ENCODE measurements at regions not wholly inside any gene's neighbourhood (a gene's known extent, or its start where the extent isn't known, plus 50 kb on each side); places are given as distances from the start of the nearest gene placed in this dataset.
"Not testable (repeated sequence)": the region's sequence is repeated elsewhere in the genome, so short reads cannot be mapped to it uniquely, and the experiment has no call there.

GRCh38 chr18:57890266-57890665 lies 87.2 kb upstream of the ATP8B1 start:
- peaks cover 4% of the 10 kb centered on the region for H3K36me3 Mint-ChIP-seq
- peaks cover 3% of the 10 kb centered on the region for H3K4me1 Mint-ChIP-seq
- peaks cover 4% of the 10 kb centered on the region for H3K27me3 Mint-ChIP-seq
- DNase-seq: no peak
- H3K9me3 Mint-ChIP-seq: peaks cover 8% of the 10 kb centered on the region
- no peak overlapping the region for H3K27ac Mint-ChIP-seq
- H3K4me3 Mint-ChIP-seq: no peak overlapping the region

GRCh38 chr18:57889841-57890240 lies 86.7 kb upstream of the ATP8B1 start:
- peaks cover 3% of the 10 kb centered on the region for H3K4me1 Mint-ChIP-seq
- H3K27ac Mint-ChIP-seq: no peak overlapping the region
- peaks cover 4% of the 10 kb centered on the region for H3K36me3 Mint-ChIP-seq

GRCh38 chr18:57887543-57888383 lies 84.6 kb upstream of the ATP8B1 start:
- DNase-seq: no peak
- no peak overlapping the region for H3K27ac Mint-ChIP-seq
- H3K4me1 Mint-ChIP-seq: peaks cover 3% of the 10 kb centered on the region
- H3K4me3 Mint-ChIP-seq: no peak overlapping the region
- H3K27me3 Mint-ChIP-seq: peaks cover 4% of the 10 kb centered on the region
- peaks cover 8% of the 10 kb centered on the region for H3K9me3 Mint-ChIP-seq
- H3K36me3 Mint-ChIP-seq: peaks cover 4% of the 10 kb centered on the region

More at GRCh38 chr18:57889841-57890240, 86.7 kb upstream of the ATP8B1 start:
- Mint-ChIP-seq H3K4me3 (no peak overlapping the region), H3K27me3 (peaks cover 4% of the 10 kb centered on the region), H3K9me3 (peaks cover 8% of the 10 kb centered on the region)
- no peak for DNase-seq

- Mint-ChIP-seq H3K27ac (no peak overlapping the region), H3K9me3 (peaks cover 4% of the 10 kb centered on the region), H3K27me3 (peaks cover 6% of the 10 kb centered on the region), H3K36me3 (no peaks in the 10 kb centered on the region), H3K4me1 (no peaks in the 10 kb centered on the region), H3K4me3 (no peak overlapping the region)
- no peak for DNase-seq
These were observed 82.8 kb upstream of the ATP8B1 start for GRCh38 chr18:57885931-57886330.

- Mint-ChIP-seq H3K4me1 (no peaks in the 10 kb centered on the region), H3K27me3 (peaks cover 7% of the 10 kb centered on the region), H3K4me3 (no peak overlapping the region), H3K9me3 (peaks cover 5% of the 10 kb centered on the region), H3K36me3 (no peaks in the 10 kb centered on the region), H3K27ac (no peak overlapping the region)
- no peak for DNase-seq
These were observed 79.3 kb upstream of the ATP8B1 start for GRCh38 chr18:57882465-57882864.

- DNase-seq: peak; percentile 55
- Mint-ChIP-seq H3K36me3 (no peaks in the 10 kb centered on the region), H3K27ac (no peak overlapping the region), H3K4me3 (no peak overlapping the region), H3K4me1 (no peaks in the 10 kb centered on the region), H3K9me3 (peaks cover 5% of the 10 kb centered on the region), H3K27me3 (peaks cover 7% of the 10 kb centered on the region)
These were observed 78.8 kb upstream of the ATP8B1 start for GRCh38 chr18:57881818-57882413.

- not testable (repeated sequence) for DNase-seq, H3K4me1 Mint-ChIP-seq, H3K9me3 Mint-ChIP-seq, H3K27me3 Mint-ChIP-seq, H3K36me3 Mint-ChIP-seq, H3K27ac Mint-ChIP-seq, H3K4me3 Mint-ChIP-seq
These were observed 76.8 kb upstream of the ATP8B1 start for GRCh38 chr18:57879924-57880323.

- H3K4me1 Mint-ChIP-seq: no peaks in the 10 kb centered on the region
- H3K4me3 Mint-ChIP-seq: no peak overlapping the region
- peaks cover 6% of the 10 kb centered on the region for H3K27me3 Mint-ChIP-seq
- DNase-seq: no peak
- peaks cover 23% of the 10 kb centered on the region for H3K9me3 Mint-ChIP-seq
- peaks cover 2% of the 10 kb centered on the region for H3K36me3 Mint-ChIP-seq
- no peak overlapping the region for H3K27ac Mint-ChIP-seq
These were observed 66.1 kb upstream of the ATP8B1 start for GRCh38 chr18:57869221-57869620.

- DNase-seq: no peak
- H3K36me3 Mint-ChIP-seq: no peaks in the 10 kb centered on the region
- no peaks in the 10 kb centered on the region for H3K4me1 Mint-ChIP-seq
- H3K4me3 Mint-ChIP-seq: no peak overlapping the region
- H3K9me3 Mint-ChIP-seq: peaks cover 7% of the 10 kb centered on the region
- no peak overlapping the region for H3K27ac Mint-ChIP-seq
- H3K27me3 Mint-ChIP-seq: peaks cover 11% of the 10 kb centered on the region
These were observed 63.2 kb upstream of the ATP8B1 start for GRCh38 chr18:57866355-57866754.

GRCh38 chr18:57864615-57865121 lies 61.6 kb upstream of the ATP8B1 start:
- H3K4me1 Mint-ChIP-seq: no peaks in the 10 kb centered on the region
- DNase-seq: no peak
- peaks cover 11% of the 10 kb centered on the region for H3K27me3 Mint-ChIP-seq
- H3K9me3 Mint-ChIP-seq: no peaks in the 10 kb centered on the region
- H3K27ac Mint-ChIP-seq: no peak overlapping the region
- H3K36me3 Mint-ChIP-seq: no peaks in the 10 kb centered on the region
- no peak overlapping the region for H3K4me3 Mint-ChIP-seq

GRCh38 chr18:57863706-57864105 lies 60.6 kb upstream of the ATP8B1 start:
- no peak overlapping the region for H3K27ac Mint-ChIP-seq
- no peaks in the 10 kb centered on the region for H3K4me1 Mint-ChIP-seq
- H3K36me3 Mint-ChIP-seq: no peaks in the 10 kb centered on the region
- H3K27me3 Mint-ChIP-seq: peaks cover 11% of the 10 kb centered on the region
- no peak for DNase-seq
- no peak overlapping the region for H3K4me3 Mint-ChIP-seq
- no peaks in the 10 kb centered on the region for H3K9me3 Mint-ChIP-seq

GRCh38 chr18:57859314-57859713 lies 56.2 kb upstream of the ATP8B1 start:
- Mint-ChIP-seq H3K27me3 (peaks cover 4% of the 10 kb centered on the region), H3K27ac (no peak overlapping the region), H3K4me1 (no peaks in the 10 kb centered on the region), H3K4me3 (no peak overlapping the region), H3K36me3 (no peaks in the 10 kb centered on the region), H3K9me3 (no peaks in the 10 kb centered on the region)
- DNase-seq: no peak

GRCh38 chr18:57856557-57857280 lies 53.6 kb upstream of the ATP8B1 start:
- Mint-ChIP-seq H3K9me3 (no peaks in the 10 kb centered on the region), H3K4me3 (no peak overlapping the region), H3K4me1 (no peaks in the 10 kb centered on the region), H3K27me3 (peaks cover 8% of the 10 kb centered on the region), H3K27ac (no peak overlapping the region), H3K36me3 (no peaks in the 10 kb centered on the region)
- DNase-seq: no peak

- Mint-ChIP-seq H3K36me3 (no peaks in the 10 kb centered on the region), H3K4me1 (no peaks in the 10 kb centered on the region), H3K9me3 (no peaks in the 10 kb centered on the region), H3K4me3 (no peak overlapping the region), H3K27ac (no peak overlapping the region), H3K27me3 (peaks cover 8% of the 10 kb centered on the region)
- no peak for DNase-seq
These were observed 53.0 kb upstream of the ATP8B1 start for GRCh38 chr18:57856128-57856527.

- no peaks in the 10 kb centered on the region for H3K36me3 Mint-ChIP-seq
These were observed 52.4 kb upstream of the ATP8B1 start for GRCh38 chr18:57855551-57855950.

More at GRCh38 chr18:57855551-57855950, 52.4 kb upstream of the ATP8B1 start:
- Mint-ChIP-seq H3K27me3 (peaks cover 8% of the 10 kb centered on the region), H3K9me3 (no peaks in the 10 kb centered on the region), H3K4me3 (no peak overlapping the region), H3K27ac (no peak overlapping the region), H3K4me1 (no peaks in the 10 kb centered on the region)
- DNase-seq: no peak
